Keratinocyte (primary cell): ENCODE measurements at regions not wholly inside any gene's neighbourhood (a gene's known extent, or its start where the extent isn't known, plus 50 kb on each side); places are given as distances from the start of the nearest gene placed in this dataset.

ENCODE experiments used
- CTCF ChIP-seq, 3 experiments: IDR thresholded peaks in 1 of 3; conservative IDR thresholded peaks in 1 of 3; optimal IDR thresholded peaks in 1 of 3; 2 replicates in 2 of 3; 3 replicates in 1 of 3; pipeline versions ENCODE3 to v1.5.1; 2011; ENCODE audit warnings: low read length in 3 of 3, mild to moderate bottlenecking in 3 of 3, moderate library complexity in 2 of 3, control low read depth in 1 of 3, inconsistent platforms in 1 of 3; ENCODE audit not compliant: insufficient read depth in 2 of 3; ENCODE audit errors: extremely low read depth in 1 of 3
- EZH2 ChIP-seq: IDR thresholded peaks from one replicate; pipeline ENCODE4 v1.6.1; 2012; ENCODE audit warnings: inconsistent platforms, mild to moderate bottlenecking, low read length, moderate library complexity

- TF ChIP-seq CTCF (optimal IDR thresholded peaks at IDR 0.05 in 1 of 3, IDR thresholded peaks at IDR 0.05 in 1 of 3, conservative IDR thresholded peaks at IDR 0.05 in 1 of 3; ENCODE audit: extremely low read depth in 1 of 3, insufficient read depth in 2 of 3, low read length in 3 of 3) (no peak), EZH2 (no peak)
Observed at GRCh38 chr6:100247123-100247522, 217.6 kb downstream of the SIM1 start.
